NCI-H2029 (cell line): ENCODE measurements at regions not wholly inside any gene's neighbourhood (a gene's known extent, or its start where the extent isn't known, plus 50 kb on each side); places are given as distances from the start of the nearest gene placed in this dataset.

Experiments used
- DNase-seq: peaks from one replicate; lab custom pipeline; 2025; lab: John Stamatoyannopoulos, UW

GRCh38 chr2:17068021-17068420, 402.4 kb upstream of the CYRIA start:
- no peak for DNase-seq

- DNase-seq: no peak
These were observed 399.9 kb upstream of the CYRIA start for GRCh38 chr2:17065536-17065935.

GRCh38 chr2:17061028-17061427, 395.4 kb upstream of the CYRIA start:
- no peak for DNase-seq

GRCh38 chr2:17059458-17059857, 393.8 kb upstream of the CYRIA start:
- no peak for DNase-seq

- DNase-seq: no peak
These were observed 393.3 kb upstream of the CYRIA start for GRCh38 chr2:17058772-17059402.

- no peak for DNase-seq
These were observed 391.7 kb upstream of the CYRIA start for GRCh38 chr2:17057109-17058017.

- DNase-seq: no peak
These were observed 390.6 kb upstream of the CYRIA start for GRCh38 chr2:17056236-17056635.

GRCh38 chr2:17052001-17052400, 386.4 kb upstream of the CYRIA start:
- DNase-seq: no peak

- DNase-seq: no peak
These were observed 385.9 kb upstream of the CYRIA start for GRCh38 chr2:17051538-17051937.

- no peak for DNase-seq
These were observed 377.5 kb upstream of the CYRIA start for GRCh38 chr2:17043173-17043572.

GRCh38 chr2:17036361-17036760, 370.7 kb upstream of the CYRIA start:
- no peak for DNase-seq

GRCh38 chr2:17035010-17035409, 369.4 kb upstream of the CYRIA start:
- no peak for DNase-seq

GRCh38 chr2:17030047-17030446, 364.4 kb upstream of the CYRIA start:
- DNase-seq: no peak

GRCh38 chr2:17012297-17012696, 346.7 kb upstream of the CYRIA start:
- DNase-seq: no peak

GRCh38 chr2:17010104-17010503, 344.5 kb upstream of the CYRIA start:
- no peak for DNase-seq

GRCh38 chr2:17000184-17000482, 334.5 kb upstream of the CYRIA start:
- no peak for DNase-seq

- no peak for DNase-seq
These were observed 333.9 kb upstream of the CYRIA start for GRCh38 chr2:16999347-17000183.

- DNase-seq: no peak
These were observed 312.7 kb upstream of the CYRIA start for GRCh38 chr2:16978301-16978700.

- no peak for DNase-seq
These were observed 309.1 kb upstream of the CYRIA start for GRCh38 chr2:16974688-16975087.

GRCh38 chr2:16973586-16974286, 308.1 kb upstream of the CYRIA start:
- DNase-seq: no peak

GRCh38 chr2:16972276-16972675, 306.6 kb upstream of the CYRIA start:
- no peak for DNase-seq

GRCh38 chr2:16971722-16972234, 306.1 kb upstream of the CYRIA start:
- no peak for DNase-seq
